ENCODE measurements at regions not wholly inside any gene's neighbourhood (a gene's known extent, or its start where the extent isn't known, plus 50 kb on each side); places are given as distances from the start of the nearest gene placed in this dataset.

DNA sequence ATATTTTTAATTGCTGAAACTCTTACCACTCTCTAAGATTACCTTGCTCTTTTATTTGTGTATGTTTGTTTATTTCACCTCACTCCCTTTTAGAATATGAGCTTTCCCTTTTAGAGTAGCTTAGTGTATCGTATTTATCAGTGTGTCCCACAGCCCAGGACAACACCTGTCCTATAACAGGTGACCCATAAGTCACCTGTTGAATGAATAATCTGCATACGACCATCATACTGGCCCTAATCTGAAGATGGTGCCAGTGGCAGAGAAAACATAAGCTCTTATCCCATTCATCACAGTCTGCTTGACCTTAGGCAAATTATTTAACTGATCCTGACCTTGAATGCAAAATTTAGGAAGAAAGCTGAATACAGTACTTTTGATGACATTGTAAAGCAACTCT lies 254.6 kb upstream of the NR2F2 start:
- DNase-seq (no peak), ATAC-seq (no peak)
- no peaks in the 10 kb centered on the region for H3K9me3 ChIP-seq
- no peaks in the 10 kb centered on the region for H3K36me3 ChIP-seq
- H3K27ac ChIP-seq: no peak overlapping the region
- H3K27me3 ChIP-seq: no peaks in the 10 kb centered on the region
- H3K4me1 ChIP-seq: no peaks in the 10 kb centered on the region
- TF ChIP-seq, protein P1, sequence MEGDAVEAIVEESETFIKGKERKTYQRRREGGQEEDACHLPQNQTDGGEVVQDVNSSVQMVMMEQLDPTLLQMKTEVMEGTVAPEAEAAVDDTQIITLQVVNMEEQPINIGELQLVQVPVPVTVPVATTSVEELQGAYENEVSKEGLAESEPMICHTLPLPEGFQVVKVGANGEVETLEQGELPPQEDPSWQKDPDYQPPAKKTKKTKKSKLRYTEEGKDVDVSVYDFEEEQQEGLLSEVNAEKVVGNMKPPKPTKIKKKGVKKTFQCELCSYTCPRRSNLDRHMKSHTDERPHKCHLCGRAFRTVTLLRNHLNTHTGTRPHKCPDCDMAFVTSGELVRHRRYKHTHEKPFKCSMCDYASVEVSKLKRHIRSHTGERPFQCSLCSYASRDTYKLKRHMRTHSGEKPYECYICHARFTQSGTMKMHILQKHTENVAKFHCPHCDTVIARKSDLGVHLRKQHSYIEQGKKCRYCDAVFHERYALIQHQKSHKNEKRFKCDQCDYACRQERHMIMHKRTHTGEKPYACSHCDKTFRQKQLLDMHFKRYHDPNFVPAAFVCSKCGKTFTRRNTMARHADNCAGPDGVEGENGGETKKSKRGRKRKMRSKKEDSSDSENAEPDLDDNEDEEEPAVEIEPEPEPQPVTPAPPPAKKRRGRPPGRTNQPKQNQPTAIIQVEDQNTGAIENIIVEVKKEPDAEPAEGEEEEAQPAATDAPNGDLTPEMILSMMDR (IDR thresholded peaks at IDR 0.05): no peak
- H3K4me3 ChIP-seq: no peak overlapping the region
- intact Hi-C loops (cut with DNase I): no loop called here

DNA sequence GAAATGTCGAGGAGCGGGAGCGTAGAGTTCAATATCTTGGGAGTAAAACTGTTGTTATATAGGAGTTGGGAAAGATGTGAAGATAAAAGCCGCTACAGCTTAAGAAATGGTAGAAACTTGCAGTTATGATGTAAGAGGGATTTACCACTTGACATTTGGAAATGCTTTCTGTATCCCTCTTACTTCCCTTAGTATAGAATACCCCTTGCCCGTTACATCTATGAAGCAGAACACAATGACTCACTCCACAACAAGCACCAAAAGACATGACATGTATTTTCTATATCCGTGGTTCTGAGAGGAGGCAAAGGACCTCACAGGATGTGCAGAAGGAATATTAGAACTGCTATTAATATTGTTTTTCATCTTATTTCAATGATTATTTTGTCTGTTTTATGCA lies 254.2 kb upstream of the NR2F2 start:
- H3K27ac ChIP-seq: no peak overlapping the region
- TF ChIP-seq, protein P1 (IDR thresholded peaks at IDR 0.05): no peak
- ATAC-seq: no peak
- no peaks in the 10 kb centered on the region for H3K4me1 ChIP-seq
- H3K27me3 ChIP-seq: no peaks in the 10 kb centered on the region
- no peaks in the 10 kb centered on the region for H3K9me3 ChIP-seq
- DNase-seq: no peak
- H3K36me3 ChIP-seq: no peaks in the 10 kb centered on the region
- H3K4me3 ChIP-seq: no peak overlapping the region
- intact Hi-C loops (cut with DNase I): no loop called here

DNA sequence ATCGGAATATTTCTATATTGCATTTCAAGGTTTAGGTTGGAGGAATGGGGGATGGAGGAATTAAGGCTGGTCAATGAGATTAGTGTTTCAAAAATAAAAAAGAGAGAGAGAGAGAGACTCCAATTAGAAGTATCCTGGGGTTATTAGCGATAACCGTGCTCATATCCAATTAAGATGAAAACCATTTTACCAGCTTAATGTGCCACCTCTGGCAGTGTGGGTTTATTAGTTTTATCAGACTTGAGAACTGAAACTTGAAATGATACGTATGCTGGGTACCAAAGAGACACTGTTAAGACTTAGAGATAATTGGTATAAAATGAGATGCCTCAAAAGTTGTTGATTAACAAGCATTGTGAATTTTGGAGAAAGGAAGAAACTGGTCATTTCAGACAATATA lies 251.5 kb upstream of the NR2F2 start:
- TF ChIP-seq, protein P1 (IDR thresholded peaks at IDR 0.05): no peak
- H3K27me3 ChIP-seq: no peaks in the 10 kb centered on the region
- intact Hi-C loops (cut with DNase I): no loop called here
- no peak overlapping the region for H3K27ac ChIP-seq
- no peaks in the 10 kb centered on the region for H3K36me3 ChIP-seq
- no peaks in the 10 kb centered on the region for H3K9me3 ChIP-seq
- no peak overlapping the region for H3K4me3 ChIP-seq
- DNase-seq (no peak), ATAC-seq (no peak)
- no peaks in the 10 kb centered on the region for H3K4me1 ChIP-seq

- intact Hi-C loops (cut with DNase I): no loop called here
- TF ChIP-seq, protein P1 (IDR thresholded peaks at IDR 0.05): no peak
- peak; percentile 66 for ATAC-seq
Observed at GRCh38 chr15:96079882-96080281, 250.6 kb upstream of the NR2F2 start.

GRCh38 chr15:96086164-96086563 lies 244.3 kb upstream of the NR2F2 start:
- TF ChIP-seq, protein P1 (IDR thresholded peaks at IDR 0.05): no peak
- no peaks in the 10 kb centered on the region for H3K9me3 ChIP-seq
- DNase-seq (no peak), ATAC-seq (no peak)
- intact Hi-C loops (cut with DNase I): no loop called here
- H3K4me3 ChIP-seq: no peak overlapping the region
- no peaks in the 10 kb centered on the region for H3K36me3 ChIP-seq
- H3K27me3 ChIP-seq: no peaks in the 10 kb centered on the region
- no peak overlapping the region for H3K27ac ChIP-seq
- no peaks in the 10 kb centered on the region for H3K4me1 ChIP-seq

More at GRCh38 chr15:96079882-96080281, 250.6 kb upstream of the NR2F2 start:
- Histone ChIP-seq H3K27me3 (no peaks in the 10 kb centered on the region), H3K36me3 (no peaks in the 10 kb centered on the region), H3K4me3 (no peak overlapping the region), H3K4me1 (no peaks in the 10 kb centered on the region), H3K9me3 (no peaks in the 10 kb centered on the region), H3K27ac (no peak overlapping the region)
- no peak for DNase-seq
